Brain microvascular endothelial cell (primary cell): ENCODE measurements at regions not wholly inside any gene's neighbourhood (a gene's known extent, or its start where the extent isn't known, plus 50 kb on each side); places are given as distances from the start of the nearest gene placed in this dataset.

Experiments
- DNase-seq: peaks from one replicate; pipeline ENCODE4 v3.0.0-alpha.2; 2020
- H3K27ac ChIP-seq: fragments of 250-450 bp; sonication (Bioruptor Pico); 2 replicates; pipeline ENCODE4 v1.5.1; 2020; ENCODE audit warnings: mild to moderate bottlenecking, moderate library complexity
- H3K27me3 ChIP-seq: fragments of 250-450 bp; sonication (Bioruptor Pico); replicated peaks from 2 replicates; pipeline ENCODE4 v1.5.1; 2020; ENCODE audit warnings: mild to moderate bottlenecking
- H3K36me3 ChIP-seq: fragments of 250-450 bp; sonication (Bioruptor Pico); replicated peaks from 2 replicates; pipeline ENCODE4 v1.5.1; 2020; ENCODE audit warnings: mild to moderate bottlenecking
- H3K4me3 ChIP-seq: 2 replicates; pipeline ENCODE4 v1.5.1; 2011; ENCODE audit warnings: low read depth, mild to moderate bottlenecking, control low read depth, low read length, moderate library complexity
- CTCF ChIP-seq: IDR thresholded peaks from 2 replicates; pipeline ENCODE4 v1.5.1; 2011; ENCODE audit warnings: low read depth, mild to moderate bottlenecking, moderate library complexity, low read length, control low read depth, inconsistent platforms; ENCODE audit errors: missing control alignments
- in situ Hi-C: cut with HindIII; loops from 2 replicates; pipeline ENCODE4 v1.10.0; 2017; ENCODE audit warnings: low sequenced_read_pairs, low pct_ligation_motif_present

GRCh38 chr19:16016226-16017137 lies 59.8 kb upstream of the TPM4 start:
- Histone ChIP-seq H3K27ac (no peak overlapping the region), H3K36me3 (no peaks in the 10 kb centered on the region), H3K4me3 (no peak overlapping the region), H3K27me3 (no peaks in the 10 kb centered on the region)
- DNase-seq: no peak
- TF ChIP-seq CTCF: no peak
- in situ Hi-C loops: no loop called here

GRCh38 chr19:16017138-16017490 lies 59.2 kb upstream of the TPM4 start:
- no peak for DNase-seq
- Histone ChIP-seq H3K27me3 (no peaks in the 10 kb centered on the region), H3K36me3 (no peaks in the 10 kb centered on the region), H3K27ac (no peak overlapping the region), H3K4me3 (no peak overlapping the region)
- TF ChIP-seq CTCF: no peak
- in situ Hi-C loops: no loop called here

DNA sequence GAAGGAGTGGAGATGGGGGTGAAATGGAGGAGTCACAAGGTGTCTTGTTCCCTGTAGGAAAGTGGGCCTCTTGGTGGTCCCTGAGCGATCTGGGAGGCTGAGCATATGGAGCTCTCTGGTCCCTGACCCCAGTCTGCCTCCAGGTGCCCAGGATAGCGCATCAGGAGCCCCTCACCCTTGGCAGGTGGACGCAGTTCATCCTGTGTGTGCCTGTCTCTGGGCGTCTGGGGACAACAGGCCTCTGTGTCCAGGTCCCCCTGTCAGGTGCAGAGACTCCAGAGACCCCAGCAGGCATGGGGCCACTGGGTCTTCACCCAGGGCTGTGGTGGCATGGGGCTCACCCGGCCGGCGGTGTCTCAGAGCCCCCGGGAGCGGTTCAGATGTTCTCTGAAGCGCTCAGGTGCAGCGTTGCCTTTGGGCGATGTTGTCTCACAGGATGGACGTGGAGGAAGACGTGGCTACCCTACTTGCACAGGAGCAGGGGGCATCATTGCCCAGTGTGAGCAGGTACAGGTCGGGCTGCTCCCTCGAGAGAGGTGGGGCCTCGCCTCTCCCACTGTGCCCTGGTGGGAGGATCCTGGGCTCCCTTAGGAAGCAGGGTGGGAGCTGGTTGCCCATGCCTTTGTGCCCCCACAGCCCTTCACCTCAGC lies 58.1 kb upstream of the TPM4 start:
- Histone ChIP-seq H3K4me3 (no peak overlapping the region), H3K27me3 (no peaks in the 10 kb centered on the region), H3K36me3 (no peaks in the 10 kb centered on the region), H3K27ac (no peak overlapping the region)
- in situ Hi-C loops: no loop called here
- no peak for DNase-seq
- TF ChIP-seq CTCF: no peak

DNA sequence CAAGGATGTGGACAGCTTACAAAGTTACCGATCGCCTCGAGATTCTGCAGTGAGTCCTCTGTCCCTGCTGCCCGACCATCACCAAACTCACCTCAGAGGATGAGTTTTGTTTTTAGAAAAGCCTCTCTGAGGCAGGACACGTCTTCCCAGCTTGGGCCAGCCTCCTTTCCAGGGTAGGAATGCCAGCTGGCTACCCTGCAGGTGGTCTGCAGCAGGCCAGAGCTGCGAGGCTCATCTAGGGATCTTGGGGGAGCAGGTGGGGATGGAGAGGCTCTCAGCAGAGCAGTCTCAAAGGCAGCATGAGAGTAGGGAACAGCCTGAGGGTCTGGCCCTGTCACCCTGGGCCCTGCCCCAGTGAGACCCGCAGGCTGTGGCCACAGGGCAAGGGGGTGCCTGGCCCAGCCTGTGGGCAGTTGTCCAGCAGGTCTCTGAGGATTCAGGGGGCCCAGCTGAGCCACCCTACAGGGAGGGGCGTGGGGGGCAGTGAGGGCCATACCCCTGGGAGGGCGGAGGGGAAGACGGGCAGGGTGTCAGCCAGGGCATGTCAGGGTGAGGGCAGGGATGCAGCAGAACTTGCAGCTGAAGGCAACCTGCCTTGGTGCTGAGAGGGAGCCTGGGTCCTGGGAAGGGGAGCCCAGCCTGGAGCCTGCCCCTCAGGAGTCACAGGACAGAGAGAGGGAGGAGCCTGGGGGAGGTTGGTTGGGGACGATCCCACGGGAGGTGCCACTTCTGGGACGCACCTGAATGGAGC lies 57.3 kb upstream of the TPM4 start:
- in situ Hi-C loops: no loop called here
- TF ChIP-seq CTCF: no peak
- no peak for DNase-seq
- Histone ChIP-seq H3K36me3 (no peaks in the 10 kb centered on the region), H3K4me3 (no peak overlapping the region), H3K27me3 (no peaks in the 10 kb centered on the region), H3K27ac (no peak overlapping the region)

GRCh38 chr19:16019691-16020448 lies 56.4 kb upstream of the TPM4 start:
- TF ChIP-seq CTCF: no peak

More at GRCh38 chr19:16019691-16020448, 56.4 kb upstream of the TPM4 start:
- Histone ChIP-seq H3K27me3 (no peaks in the 10 kb centered on the region), H3K4me3 (no peak overlapping the region), H3K36me3 (no peaks in the 10 kb centered on the region), H3K27ac (no peak overlapping the region)
- in situ Hi-C loops: no loop called here
- no peak for DNase-seq
